ENCODE measurements at regions not wholly inside any gene's neighbourhood (a gene's known extent, or its start where the extent isn't known, plus 50 kb on each side); places are given as distances from the start of the nearest gene placed in this dataset.

GRCh38 chr15:38622908-38623307 lies 58.3 kb upstream of the RASGRP1 start:
- H3K4me1 ChIP-seq = no peaks in the 10 kb centered on the region
- no peaks in the 10 kb centered on the region for H3K9me3 ChIP-seq
- H3K27ac ChIP-seq = no peak overlapping the region
- H3K4me3 ChIP-seq = no peak overlapping the region
- ChIA-PET POLR2A (no interaction called here), CTCF (no interaction called here)
- FAIRE-seq = no peak
- no peak for TF ChIP-seq CTCF (IDR thresholded peaks at IDR 0.05)
- 50% methylated on average over 5 of the region's 5 CpGs for WGBS (ENCODE audit: missing lambda C conversion rate)
- DNase-seq (ENCODE audit: low read depth in 1 of 2, low spot score in 1 of 2) = no peak
- ATAC-seq = no peak
- H3K4me2 ChIP-seq = no peak overlapping the region

- ChIA-PET POLR2A (no interaction called here), CTCF (interaction anchor here (1.2 kb wide), 1 partner anchor 60 kb away, joined by 3 read pairs; no protein-coding TSS in a partner anchor)
- no peak overlapping the region for H3K4me3 ChIP-seq
- DNase-seq (ENCODE audit: low read depth in 1 of 2, low spot score in 1 of 2) = no peak
- TF ChIP-seq CTCF (IDR thresholded peaks at IDR 0.05) (no peak), MYC (IDR thresholded peaks at IDR 0.05; ENCODE audit: borderline replicate concordance, low read length) (no peak), HOXB13 (CRISPR knock-in tag; IDR thresholded peaks at IDR 0.05; ENCODE audit: low read depth) (no peak), USF2 (IDR thresholded peaks at IDR 0.05) (no peak), MAZ (IDR thresholded peaks at IDR 0.05; ENCODE audit: borderline replicate concordance, low read depth, low read length) (no peak), ATOH8 (CRISPR knock-in tag; IDR thresholded peaks at IDR 0.05; ENCODE audit: low read depth) (no peak), E2F6 (IDR thresholded peaks at IDR 0.05; ENCODE audit: borderline replicate concordance, low read depth) (no peak), EHF (CRISPR knock-in tag; IDR thresholded peaks at IDR 0.05) (no peak), NR3C1 (IDR thresholded peaks at IDR 0.05) (no peak), TFCP2L1 (CRISPR knock-in tag; IDR thresholded peaks at IDR 0.05) (no peak), ESRRA (IDR thresholded peaks at IDR 0.05; ENCODE audit: borderline replicate concordance, low read length) (no peak), ZFP36 (IDR thresholded peaks at IDR 0.05; ENCODE audit: borderline replicate concordance, partially characterized antibody) (no peak), CBX2 (IDR thresholded peaks at IDR 0.05; ENCODE audit: borderline replicate concordance, low read depth) (no peak), HOXB5 (CRISPR knock-in tag; IDR thresholded peaks at IDR 0.05) (no peak), FOXS1 (CRISPR knock-in tag; IDR thresholded peaks at IDR 0.05) (no peak)
- FAIRE-seq = no peak
- no peak overlapping the region for H3K27ac ChIP-seq
- no peak overlapping the region for H3K4me2 ChIP-seq
- WGBS (ENCODE audit: missing lambda C conversion rate) = 64% methylated on average over 5 of the region's 5 CpGs
- ATAC-seq = no peak
- H3K4me1 ChIP-seq = no peaks in the 10 kb centered on the region
- H3K9me3 ChIP-seq = no peaks in the 10 kb centered on the region
Measured at GRCh38 chr15:38623744-38624143, 59.1 kb upstream of the RASGRP1 start.

All from A549 (cell line).